Omental fat pad (tissue), 3 donors: ENCODE measurements at regions not wholly inside any gene's neighbourhood (a gene's known extent, or its start where the extent isn't known, plus 50 kb on each side); places are given as distances from the start of the nearest gene placed in this dataset.

ENCODE experiments used
- ATAC-seq: fragments of 150-250 bp; one replicate; pipeline ENCODE4 v1.9.1; 2016; ENCODE audit warnings: mild to moderate bottlenecking, moderate library complexity; ENCODE audit not compliant: low FRiP score
- DNase-seq: peaks from one replicate; pipeline ENCODE4 v3.0.0-alpha.2; 2019; ENCODE audit warnings: low spot score
- CTCF ChIP-seq, 3 donors: fragments of 450-650 bp; IDR thresholded peaks; one replicate each; pipeline ENCODE4 v1.5.1; 2016 to 2017; ENCODE audit warnings: antibody characterized with exemption in 3 of 3, mild to moderate bottlenecking in 3 of 3, moderate library complexity in 2 of 3

GRCh38 chr2:55759271-55759921, 65.8 kb upstream of the PNPT1 start:
- no peak for TF ChIP-seq CTCF (IDR thresholded peaks at IDR 0.05)
- ATAC-seq, result no peak
- DNase-seq, result no peak

DNA sequence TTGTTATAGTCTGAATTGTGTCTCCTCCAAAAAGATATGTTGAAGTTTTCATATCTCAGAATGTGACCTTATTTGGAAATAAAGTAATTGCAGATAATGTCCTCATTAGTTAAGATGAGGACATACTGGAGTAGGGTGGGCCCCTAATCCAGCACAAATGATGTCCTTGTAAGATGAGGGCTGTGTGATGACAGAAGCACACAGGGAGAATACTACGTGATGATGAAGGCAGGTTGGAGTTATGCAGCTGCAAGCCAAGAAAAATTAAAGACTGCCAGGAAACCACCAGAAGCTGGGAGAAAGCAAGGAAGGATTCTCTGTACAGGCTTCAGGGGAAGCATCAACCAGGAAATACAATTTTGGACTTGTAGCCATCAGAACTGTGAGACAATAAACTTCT, 58.3 kb upstream of the PNPT1 start:
- no peak for ATAC-seq
- no peak for DNase-seq
- TF ChIP-seq CTCF (IDR thresholded peaks at IDR 0.05), result no peak

GRCh38 chr2:55743583-55743982, 49.9 kb upstream of the PNPT1 start:
- ATAC-seq (no peak), DNase-seq (no peak)
- no peak for TF ChIP-seq CTCF (IDR thresholded peaks at IDR 0.05)
